Activated CD8-positive, alpha-beta T cell treated with anti-CD3 and anti-CD28 coated beads, Interleukin-2, amount 10 ng/mL, durations not matched to agents 7 days and 5 days (primary cell): ENCODE measurements at regions not wholly inside any gene's neighbourhood (a gene's known extent, or its start where the extent isn't known, plus 50 kb on each side); places are given as distances from the start of the nearest gene placed in this dataset.
"Not testable (repeated sequence)": the region's sequence is repeated elsewhere in the genome, so short reads cannot be mapped to it uniquely, and the experiment has no call there.

Experiments used
- ATAC-seq: fragments of 150-1000 bp; cut with Tn5 transposase; one replicate; pipeline ENCODE4 v1.10.0; 2021; ENCODE audit warnings: moderate library complexity
- CTCF ChIA-PET: fragments of 350-600 bp; sonication (Branson Sonifier 250); formaldehyde crosslinking; loops from one replicate; lab custom pipeline; 2021; ENCODE audit warnings: antibody characterized with exemption; lab: Charles Lee
- POLR2A ChIA-PET: fragments of 350-600 bp; sonication (Branson Sonifier 250); formaldehyde crosslinking; loops from one replicate; lab custom pipeline; 2021; ENCODE audit warnings: antibody characterized with exemption; lab: Charles Lee
- DNase-seq: peaks from one replicate; pipeline ENCODE4 v3.0.0-alpha.2; 2020
- H3K27ac Mint-ChIP-seq: one replicate; pipeline ENCODE4 v1.8.0; 2021; ENCODE audit warnings: mild to moderate bottlenecking, mixed read lengths
- H3K27me3 Mint-ChIP-seq: one replicate; pipeline ENCODE4 v1.8.0; 2021; ENCODE audit warnings: low read depth, mixed read lengths
- H3K36me3 Mint-ChIP-seq: one replicate; pipeline ENCODE4 v1.8.0; 2021; ENCODE audit warnings: low read depth, mixed read lengths
- H3K4me1 Mint-ChIP-seq: one replicate; pipeline ENCODE4 v1.8.0; 2021; ENCODE audit warnings: low read depth, mixed read lengths
- H3K4me3 Mint-ChIP-seq: one replicate; pipeline ENCODE4 v1.8.0; 2021; ENCODE audit warnings: mild to moderate bottlenecking, mixed read lengths
- H3K9me3 Mint-ChIP-seq: one replicate; pipeline ENCODE4 v1.8.0; 2022; ENCODE audit warnings: mixed read lengths; ENCODE audit not compliant: insufficient read depth

DNA sequence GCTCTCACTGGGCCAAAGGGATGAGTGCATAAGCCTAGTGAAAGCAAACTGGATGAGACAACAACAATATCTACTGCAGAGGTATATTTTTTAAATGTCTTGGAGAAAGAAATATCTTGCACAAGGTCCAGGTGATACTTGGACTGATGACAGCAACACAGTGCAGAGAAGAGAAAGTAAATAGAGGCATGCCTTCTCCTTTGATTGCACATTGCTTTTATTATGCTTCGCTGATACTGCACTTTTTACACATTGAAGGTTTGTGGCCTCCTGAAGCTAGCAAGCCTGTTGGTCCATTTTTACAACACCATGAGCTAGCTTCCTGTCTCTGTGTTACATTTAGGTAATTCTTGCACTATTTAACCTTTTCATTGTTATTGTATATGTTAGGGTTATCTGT, 189.0 kb upstream of the NDST3 start:
- no peak overlapping the region for H3K27ac Mint-ChIP-seq
- no peaks in the 10 kb centered on the region for H3K9me3 Mint-ChIP-seq
- DNase-seq (no peak), ATAC-seq (no peak)
- POLR2A ChIA-PET = no interaction called here
- no peaks in the 10 kb centered on the region for H3K4me1 Mint-ChIP-seq
- no peaks in the 10 kb centered on the region for H3K36me3 Mint-ChIP-seq
- H3K27me3 Mint-ChIP-seq = no peaks in the 10 kb centered on the region
- H3K4me3 Mint-ChIP-seq = no peak overlapping the region
- CTCF ChIA-PET = no interaction called here

DNA sequence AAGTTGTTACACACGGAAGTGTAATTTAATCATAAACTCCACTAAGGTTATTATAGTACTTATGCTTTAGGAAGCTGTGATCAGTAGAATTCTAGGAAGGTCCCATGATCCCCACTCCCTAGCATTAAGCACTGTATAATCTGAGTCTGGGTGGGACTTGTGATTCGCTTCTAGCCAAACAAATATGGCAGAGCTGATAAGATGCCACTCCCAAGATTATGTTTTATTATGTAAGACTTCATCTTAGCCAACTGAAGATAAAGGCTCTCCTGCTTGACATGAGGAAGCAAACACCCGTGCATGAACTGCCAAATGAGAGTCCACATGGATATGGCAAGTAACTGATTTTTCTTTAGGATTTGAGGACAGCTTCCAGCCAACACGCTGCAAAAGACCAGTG, 186.4 kb upstream of the NDST3 start:
- Mint-ChIP-seq H3K36me3 (no peaks in the 10 kb centered on the region), H3K4me1 (no peaks in the 10 kb centered on the region), H3K9me3 (no peaks in the 10 kb centered on the region), H3K27me3 (no peaks in the 10 kb centered on the region), H3K27ac (no peak overlapping the region), H3K4me3 (no peak overlapping the region)
- ChIA-PET CTCF (no interaction called here), POLR2A (no interaction called here)
- DNase-seq (no peak), ATAC-seq (no peak)

DNA sequence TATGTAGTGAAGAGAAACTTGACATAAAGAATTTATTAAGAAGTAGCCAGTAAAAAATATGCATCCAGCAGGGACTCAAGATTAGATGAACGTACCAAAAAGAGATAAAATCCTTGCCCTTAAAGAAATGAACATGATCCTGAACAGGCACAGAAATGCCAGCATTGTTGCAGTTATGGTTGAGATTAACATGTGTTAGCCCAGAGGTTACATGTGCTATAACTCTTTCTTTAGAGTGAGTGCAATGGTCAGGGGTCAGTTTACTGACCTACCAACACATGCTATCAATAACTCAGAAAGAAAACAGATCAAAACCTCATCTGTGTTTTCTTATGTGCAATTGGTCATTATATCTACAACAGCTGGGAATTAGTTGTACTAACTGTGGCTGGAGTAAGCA, 166.1 kb upstream of the NDST3 start:
- H3K4me1 Mint-ChIP-seq = no peaks in the 10 kb centered on the region
- H3K27me3 Mint-ChIP-seq = no peaks in the 10 kb centered on the region
- H3K27ac Mint-ChIP-seq = no peak overlapping the region
- POLR2A ChIA-PET = interaction anchor here (0.7 kb wide), 1 partner anchor 115 kb away, joined by 3 read pairs; no protein-coding TSS in a partner anchor
- CTCF ChIA-PET = no interaction called here
- DNase-seq = no peak
- H3K4me3 Mint-ChIP-seq = no peak overlapping the region
- no peak for ATAC-seq
- no peaks in the 10 kb centered on the region for H3K36me3 Mint-ChIP-seq
- peaks cover 3% of the 10 kb centered on the region for H3K9me3 Mint-ChIP-seq

DNA sequence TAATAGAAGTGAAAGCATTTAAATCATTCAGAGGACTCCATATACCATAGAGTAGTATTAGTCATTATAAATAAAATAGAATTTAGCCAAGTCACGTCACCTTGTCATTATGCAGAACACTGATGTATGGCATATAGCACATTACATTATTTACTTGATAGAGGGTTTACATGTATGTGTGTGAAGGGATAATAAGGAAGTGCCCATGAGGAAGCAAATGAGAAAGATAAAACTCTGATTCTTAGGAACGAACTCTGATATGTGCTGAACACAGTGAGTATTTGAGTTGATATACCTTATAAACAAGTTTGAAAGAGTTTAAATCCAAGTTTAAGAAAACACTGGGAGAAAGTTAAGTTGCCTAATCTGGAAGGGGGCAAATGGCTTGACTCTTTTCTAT, 160.5 kb upstream of the NDST3 start:
- H3K4me3 Mint-ChIP-seq = no peak overlapping the region
- H3K27ac Mint-ChIP-seq = no peak overlapping the region
- ChIA-PET CTCF (no interaction called here), POLR2A (no interaction called here)
- ATAC-seq = no peak
- no peaks in the 10 kb centered on the region for H3K4me1 Mint-ChIP-seq
- no peaks in the 10 kb centered on the region for H3K9me3 Mint-ChIP-seq
- H3K27me3 Mint-ChIP-seq = no peaks in the 10 kb centered on the region
- no peak for DNase-seq
- H3K36me3 Mint-ChIP-seq = no peaks in the 10 kb centered on the region

DNA sequence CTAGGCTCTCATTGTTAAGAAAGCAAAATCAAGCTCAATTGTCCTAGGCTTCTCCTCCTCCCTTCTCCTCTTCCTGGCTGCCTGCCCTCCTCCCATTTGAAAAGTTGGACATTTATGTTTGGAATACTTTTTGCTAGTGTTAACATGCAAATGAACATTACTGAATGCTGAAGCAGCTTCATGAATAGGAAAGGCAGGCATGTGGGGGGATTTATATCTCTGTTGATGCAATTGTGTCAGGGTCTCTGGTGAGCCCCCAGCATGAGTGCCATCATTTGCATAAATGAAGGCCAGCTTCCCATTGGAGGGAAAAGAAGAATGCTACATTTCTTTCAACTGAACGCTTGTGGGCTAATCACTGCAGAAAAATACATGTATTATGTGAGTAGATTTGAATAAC, 160.1 kb upstream of the NDST3 start:
- H3K9me3 Mint-ChIP-seq = no peaks in the 10 kb centered on the region
- H3K4me3 Mint-ChIP-seq = no peak overlapping the region
- no peaks in the 10 kb centered on the region for H3K27me3 Mint-ChIP-seq
- H3K36me3 Mint-ChIP-seq = no peaks in the 10 kb centered on the region
- no peak for DNase-seq
- ATAC-seq = no peak
- H3K27ac Mint-ChIP-seq = no peak overlapping the region
- H3K4me1 Mint-ChIP-seq = no peaks in the 10 kb centered on the region
- ChIA-PET CTCF (no interaction called here), POLR2A (no interaction called here)

DNA sequence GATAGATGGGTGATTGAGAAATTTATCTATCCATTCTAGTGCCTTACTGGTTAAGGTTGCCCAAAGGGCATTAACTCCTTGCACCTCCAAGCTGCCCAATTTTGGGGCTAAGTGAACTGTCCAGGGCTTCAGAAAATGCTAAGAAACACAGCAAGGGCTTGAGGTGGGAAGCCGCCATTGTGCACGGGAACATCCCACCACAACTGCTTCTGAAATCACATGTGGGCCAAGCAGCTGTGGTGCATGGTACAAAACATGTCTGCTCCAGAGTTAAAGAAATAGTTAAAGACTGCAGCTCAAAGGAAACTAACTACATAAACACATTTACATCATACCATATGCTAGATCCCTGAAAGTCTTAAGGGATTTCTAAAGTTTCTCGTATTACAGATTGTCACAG, 144.3 kb upstream of the NDST3 start:
- Mint-ChIP-seq H3K27ac (no peak overlapping the region), H3K4me1 (no peaks in the 10 kb centered on the region), H3K27me3 (no peaks in the 10 kb centered on the region), H3K9me3 (no peaks in the 10 kb centered on the region), H3K4me3 (no peak overlapping the region), H3K36me3 (no peaks in the 10 kb centered on the region)
- POLR2A ChIA-PET = no interaction called here
- CTCF ChIA-PET = no interaction called here
- ATAC-seq (no peak), DNase-seq (no peak)

DNA sequence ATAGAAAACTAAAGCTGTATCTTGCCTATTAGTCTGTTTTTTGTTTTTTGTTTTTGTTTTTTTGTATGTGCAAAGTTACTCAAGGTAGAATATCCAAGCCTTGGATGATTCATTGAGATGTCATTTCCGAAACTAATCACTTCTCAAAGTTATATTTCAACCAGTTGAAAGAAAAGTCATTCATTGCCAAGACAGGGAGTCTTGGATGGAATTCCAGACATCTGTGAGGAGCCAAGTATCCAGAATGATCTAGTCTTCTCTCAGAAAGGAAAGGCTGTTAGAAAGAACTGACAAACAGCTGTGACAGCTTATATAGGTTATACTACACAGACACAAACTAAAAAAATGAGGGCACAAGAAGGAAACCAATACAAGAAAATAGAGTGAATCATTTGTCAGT, 141.1 kb upstream of the NDST3 start:
- Mint-ChIP-seq H3K9me3 (no peaks in the 10 kb centered on the region), H3K4me1 (no peaks in the 10 kb centered on the region), H3K36me3 (no peaks in the 10 kb centered on the region), H3K27me3 (no peaks in the 10 kb centered on the region), H3K27ac (no peak overlapping the region), H3K4me3 (no peak overlapping the region)
- ATAC-seq (no peak), DNase-seq (no peak)
- ChIA-PET POLR2A (no interaction called here), CTCF (no interaction called here)

DNA sequence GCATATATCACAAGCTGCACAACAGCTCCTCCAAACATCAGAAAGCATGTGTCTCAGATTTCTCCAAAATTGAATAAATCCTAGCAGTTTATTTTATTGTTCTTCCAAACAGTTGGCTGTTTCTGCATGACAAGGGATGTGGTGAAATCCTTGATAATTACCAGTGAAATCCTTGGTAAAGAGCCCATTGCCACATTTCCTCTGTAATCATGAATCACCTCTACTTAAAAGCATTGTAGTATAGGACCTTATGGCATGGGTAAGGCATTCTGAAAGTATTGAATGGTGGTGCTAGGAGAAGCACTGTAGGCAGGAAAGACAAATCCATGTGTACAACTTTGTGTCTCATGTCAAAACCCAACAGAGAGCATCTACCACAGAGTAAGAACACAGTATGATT, 135.8 kb upstream of the NDST3 start:
- POLR2A ChIA-PET = no interaction called here
- Mint-ChIP-seq H3K36me3 (no peaks in the 10 kb centered on the region), H3K4me1 (no peaks in the 10 kb centered on the region)

DNA sequence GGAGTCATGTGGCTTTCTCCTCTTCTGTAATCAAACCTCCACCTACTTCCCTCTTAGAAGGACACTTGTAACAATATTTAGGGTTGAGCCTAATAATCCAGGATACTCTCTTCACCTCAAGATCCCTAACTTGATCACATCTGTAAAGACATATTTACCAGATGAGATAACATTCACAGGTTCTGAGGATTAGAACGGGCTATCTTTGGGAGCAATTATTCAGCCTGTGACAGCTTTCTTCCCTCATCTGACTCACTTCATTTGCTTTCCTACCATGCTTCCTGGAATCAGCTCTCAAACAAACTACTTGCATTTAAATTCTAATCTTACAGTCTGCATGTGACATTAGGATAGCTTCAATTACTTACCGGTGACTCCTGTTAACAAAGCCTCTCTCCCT, 133.5 kb upstream of the NDST3 start:
- ChIA-PET CTCF (no interaction called here), POLR2A (no interaction called here)
- Mint-ChIP-seq H3K27me3 (no peaks in the 10 kb centered on the region), H3K27ac (no peak overlapping the region), H3K9me3 (no peaks in the 10 kb centered on the region), H3K4me1 (no peaks in the 10 kb centered on the region), H3K4me3 (no peak overlapping the region), H3K36me3 (no peaks in the 10 kb centered on the region)
- ATAC-seq = no peak
- DNase-seq = no peak

More for the DNA sequence above, 135.8 kb upstream of the NDST3 start:
- no peak overlapping the region for H3K4me3 Mint-ChIP-seq
- no peaks in the 10 kb centered on the region for H3K9me3 Mint-ChIP-seq
- ATAC-seq = no peak
- CTCF ChIA-PET = no interaction called here
- no peaks in the 10 kb centered on the region for H3K27me3 Mint-ChIP-seq
- no peak overlapping the region for H3K27ac Mint-ChIP-seq
- no peak for DNase-seq

DNA sequence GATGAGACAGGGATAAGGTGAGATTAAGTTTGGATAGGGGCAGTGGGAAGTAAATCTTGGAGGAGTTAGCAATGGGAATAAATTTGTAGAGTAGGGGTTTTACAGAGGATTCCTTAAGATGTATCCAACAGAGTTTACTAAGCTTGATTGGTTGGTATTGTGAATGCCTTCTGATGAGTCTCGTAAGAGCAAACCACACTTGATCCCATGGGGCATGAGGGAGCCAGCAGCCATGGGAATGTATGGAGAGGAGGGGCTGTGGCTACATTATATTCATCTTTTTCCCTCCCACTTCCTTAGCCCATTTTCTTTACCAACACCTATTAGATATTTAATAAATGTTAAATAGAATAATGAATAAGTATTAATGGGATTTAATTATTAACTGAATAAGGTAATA, 126.6 kb upstream of the NDST3 start:
- H3K4me1 Mint-ChIP-seq = no peaks in the 10 kb centered on the region
- no peaks in the 10 kb centered on the region for H3K27me3 Mint-ChIP-seq
- no peak overlapping the region for H3K27ac Mint-ChIP-seq
- POLR2A ChIA-PET = no interaction called here
- H3K4me3 Mint-ChIP-seq = no peak overlapping the region
- H3K9me3 Mint-ChIP-seq = no peaks in the 10 kb centered on the region
- CTCF ChIA-PET = no interaction called here
- DNase-seq (no peak), ATAC-seq (no peak)
- no peaks in the 10 kb centered on the region for H3K36me3 Mint-ChIP-seq

DNA sequence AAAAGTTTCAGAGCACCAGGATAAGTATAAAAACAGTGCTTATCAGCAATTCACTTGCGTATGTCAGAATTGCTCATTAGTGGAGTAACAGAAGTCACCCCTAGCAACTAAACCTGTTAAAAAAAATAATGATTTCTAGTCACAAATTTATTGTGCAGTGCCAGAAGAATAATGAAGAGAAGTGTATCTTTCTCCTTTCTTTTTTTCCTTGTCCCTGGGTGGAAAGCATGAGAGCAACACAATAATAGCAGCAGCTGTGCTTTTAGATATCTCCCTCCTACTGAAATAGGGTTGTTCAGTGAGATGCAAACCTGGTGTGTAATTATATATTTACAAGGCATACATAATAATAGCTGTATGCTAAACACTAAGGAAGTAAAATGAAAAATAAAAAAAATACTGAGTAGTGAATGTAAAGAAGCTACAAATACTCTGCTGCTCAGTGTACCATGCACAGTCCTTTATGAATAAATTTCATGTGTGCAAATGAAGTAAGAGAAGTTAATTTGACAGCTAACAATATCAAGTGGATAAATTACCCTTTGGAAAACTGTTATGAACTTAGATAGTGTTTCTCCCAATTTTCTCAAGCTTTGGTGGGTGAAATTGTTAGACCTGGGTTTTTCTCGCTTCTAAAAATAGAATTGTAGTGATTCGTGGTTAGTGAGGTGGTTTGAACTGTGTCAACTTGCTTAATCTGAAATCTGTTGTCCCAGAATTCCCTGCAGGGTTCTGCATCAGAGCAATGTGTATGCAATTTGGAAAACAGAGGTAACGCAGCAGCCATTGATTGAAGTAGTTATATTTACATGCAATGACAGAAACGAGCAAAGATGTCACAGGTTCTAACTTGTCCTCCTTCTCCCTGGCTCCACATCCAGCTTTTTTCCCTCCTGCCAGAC, 125.7 kb upstream of the NDST3 start:
- ChIA-PET CTCF (no interaction called here), POLR2A (no interaction called here)
- Mint-ChIP-seq H3K9me3 (no peaks in the 10 kb centered on the region), H3K36me3 (no peaks in the 10 kb centered on the region), H3K4me3 (no peak overlapping the region), H3K27ac (no peak overlapping the region), H3K4me1 (no peaks in the 10 kb centered on the region), H3K27me3 (no peaks in the 10 kb centered on the region)
- DNase-seq (no peak), ATAC-seq (no peak)

DNA sequence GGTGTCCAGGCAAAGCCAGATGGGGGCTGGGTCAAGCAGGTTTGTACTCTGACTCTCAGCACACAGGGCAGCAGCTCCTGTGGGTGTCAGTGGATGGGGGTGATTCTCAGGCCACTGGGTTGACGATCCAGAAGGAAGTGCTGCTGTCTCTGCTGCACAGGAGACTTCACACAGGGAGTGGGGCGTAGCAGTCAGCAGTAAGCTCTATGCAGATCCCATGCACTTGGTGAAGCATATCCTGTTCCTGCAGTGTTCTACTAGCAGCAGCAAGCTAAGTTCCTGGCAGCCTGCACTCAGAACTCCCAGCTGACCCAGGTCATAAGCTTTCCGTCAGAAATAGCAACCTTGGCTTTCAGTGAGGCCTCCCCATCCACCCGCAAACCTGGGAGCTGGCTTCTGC, 117.6 kb upstream of the NDST3 start:
- no peak for ATAC-seq

DNA sequence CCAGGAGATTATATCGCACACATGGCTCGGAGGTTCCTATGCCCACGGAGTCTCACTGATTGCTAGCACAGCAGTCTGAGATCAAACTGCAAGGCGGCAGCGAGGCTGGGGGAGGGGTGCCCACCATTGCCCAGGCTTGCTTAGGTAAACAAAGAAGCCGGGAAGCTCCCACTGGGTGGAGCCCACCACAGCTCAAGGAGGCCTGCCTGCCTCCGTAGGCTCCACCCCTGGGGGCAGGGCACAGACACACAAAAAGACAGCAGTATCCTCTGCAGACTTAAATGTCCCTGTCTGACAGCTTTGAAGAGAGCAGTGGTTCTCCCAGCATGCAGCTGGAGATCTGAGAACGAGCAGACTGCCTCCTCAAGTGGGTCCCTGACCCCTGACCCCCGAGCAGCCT, 112.0 kb upstream of the NDST3 start:
- H3K9me3 Mint-ChIP-seq, H3K27ac Mint-ChIP-seq, H3K36me3 Mint-ChIP-seq, POLR2A ChIA-PET, H3K4me3 Mint-ChIP-seq, H3K27me3 Mint-ChIP-seq, DNase-seq, CTCF ChIA-PET, H3K4me1 Mint-ChIP-seq, ATAC-seq: not testable (repeated sequence)

More for the DNA sequence above, 117.6 kb upstream of the NDST3 start:
- POLR2A ChIA-PET = no interaction called here
- no peak overlapping the region for H3K27ac Mint-ChIP-seq
- CTCF ChIA-PET = no interaction called here
- H3K27me3 Mint-ChIP-seq = no peaks in the 10 kb centered on the region
- H3K9me3 Mint-ChIP-seq = peaks cover 7% of the 10 kb centered on the region
- H3K36me3 Mint-ChIP-seq = no peaks in the 10 kb centered on the region
- H3K4me1 Mint-ChIP-seq = no peaks in the 10 kb centered on the region
- no peak overlapping the region for H3K4me3 Mint-ChIP-seq
- no peak for DNase-seq
